HG03095 (cell line): ENCODE measurements at regions not wholly inside any gene's neighbourhood (a gene's known extent, or its start where the extent isn't known, plus 50 kb on each side); places are given as distances from the start of the nearest gene placed in this dataset.

Experiments
- ATAC-seq: cut with Tn5 transposase; IDR thresholded peaks from one replicate; pipeline ENCODE4 v1.9.1; 2021; ENCODE audit warnings: moderate library complexity; ENCODE audit not compliant: unreplicated experiment

GRCh38 chr1:228867108-228867950 is 132.1 kb downstream of the RHOU start:
- no peak for ATAC-seq

DNA sequence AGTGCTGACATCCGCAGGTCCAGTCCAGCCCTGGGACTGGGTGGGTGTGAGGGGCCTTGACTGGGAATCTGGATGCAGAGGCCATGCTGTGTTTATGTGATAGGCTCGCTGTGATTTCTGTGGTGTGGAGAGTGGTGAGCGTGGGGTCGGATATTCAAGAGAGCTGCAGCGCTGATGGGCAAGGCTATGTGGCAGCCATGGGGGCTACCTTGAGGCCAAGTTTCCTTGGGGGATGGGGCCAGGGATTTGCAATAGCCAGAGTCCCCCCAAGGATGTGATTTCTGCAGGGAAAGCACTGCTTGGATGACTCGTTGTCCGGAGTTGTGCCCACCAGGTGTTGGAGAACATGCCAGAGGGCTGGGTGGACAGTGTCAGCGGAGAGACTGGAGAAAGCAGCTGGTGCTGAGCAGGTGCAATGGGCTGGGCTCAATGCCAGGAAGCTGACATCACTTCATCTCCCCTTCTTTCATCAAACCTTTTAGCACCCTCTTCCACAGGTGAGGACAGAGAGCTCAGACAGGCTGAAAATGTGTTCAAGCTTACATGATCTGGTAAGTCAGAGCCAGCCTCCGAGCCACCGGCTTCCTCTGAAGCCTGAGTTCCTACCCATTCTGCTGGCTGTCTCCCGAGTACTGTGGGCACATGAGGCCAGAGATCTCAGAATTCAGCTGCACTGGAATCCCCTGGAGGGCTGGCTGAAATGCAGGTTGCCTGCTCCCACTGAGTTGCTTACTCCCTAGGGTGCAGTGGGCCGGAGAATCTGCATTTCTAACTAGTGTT is 132.9 kb downstream of the RHOU start:
- no peak for ATAC-seq

- no peak for ATAC-seq
Observed at GRCh38 chr1:228868731-228869024, 133.4 kb downstream of the RHOU start.

GRCh38 chr1:228869312-228869824 is 134.1 kb downstream of the RHOU start:
- no peak for ATAC-seq

- ATAC-seq, result no peak
Observed at GRCh38 chr1:228870041-228870713, 134.9 kb downstream of the RHOU start.

GRCh38 chr1:228871314-228872061 is 136.2 kb downstream of the RHOU start:
- no peak for ATAC-seq

DNA sequence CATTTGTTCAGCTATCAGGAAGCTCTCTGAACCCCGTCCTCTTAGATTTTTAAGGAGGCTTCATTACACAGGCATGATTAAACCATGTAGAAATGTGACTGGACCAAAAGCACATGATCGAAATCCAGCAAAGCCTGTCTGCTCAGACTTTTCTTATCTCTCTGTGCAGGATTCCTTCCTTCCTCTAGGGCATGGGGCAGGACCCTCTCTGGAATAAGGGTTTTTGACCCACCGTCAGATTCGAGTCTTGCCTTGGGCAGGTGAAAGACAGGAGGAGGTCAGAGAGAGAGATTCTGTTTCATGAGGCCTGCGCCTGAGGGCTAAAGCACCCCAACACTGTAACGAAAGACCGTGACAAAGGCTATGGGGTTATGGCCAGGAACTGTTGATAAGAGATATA is 136.8 kb downstream of the RHOU start:
- ATAC-seq, result no peak

GRCh38 chr1:228873709-228874108 is 138.4 kb downstream of the RHOU start:
- no peak for ATAC-seq

GRCh38 chr1:228875741-228876140 is 140.5 kb downstream of the RHOU start:
- ATAC-seq, result no peak

DNA sequence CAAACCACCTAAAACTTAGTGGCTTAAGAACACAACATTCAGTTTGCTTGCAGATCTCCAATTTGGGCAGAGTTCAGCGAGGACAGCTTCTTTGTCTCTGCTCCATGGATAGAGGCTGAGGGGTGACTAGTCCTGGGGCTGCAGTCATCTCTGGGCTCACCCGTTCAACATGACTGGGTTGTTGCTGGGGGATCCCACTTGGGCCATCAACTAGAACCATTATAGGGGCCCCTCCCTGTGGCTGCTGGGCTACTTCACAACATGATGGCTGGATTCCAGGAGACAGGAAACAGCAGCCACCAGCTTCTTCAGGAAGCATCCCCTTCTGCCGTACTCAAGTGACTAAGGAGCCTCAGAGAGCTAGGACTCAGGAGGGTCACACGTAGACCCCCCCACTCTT is 140.9 kb downstream of the RHOU start:
- ATAC-seq, result no peak

GRCh38 chr1:228879164-228879563 is 143.9 kb downstream of the RHOU start:
- ATAC-seq, result no peak

DNA sequence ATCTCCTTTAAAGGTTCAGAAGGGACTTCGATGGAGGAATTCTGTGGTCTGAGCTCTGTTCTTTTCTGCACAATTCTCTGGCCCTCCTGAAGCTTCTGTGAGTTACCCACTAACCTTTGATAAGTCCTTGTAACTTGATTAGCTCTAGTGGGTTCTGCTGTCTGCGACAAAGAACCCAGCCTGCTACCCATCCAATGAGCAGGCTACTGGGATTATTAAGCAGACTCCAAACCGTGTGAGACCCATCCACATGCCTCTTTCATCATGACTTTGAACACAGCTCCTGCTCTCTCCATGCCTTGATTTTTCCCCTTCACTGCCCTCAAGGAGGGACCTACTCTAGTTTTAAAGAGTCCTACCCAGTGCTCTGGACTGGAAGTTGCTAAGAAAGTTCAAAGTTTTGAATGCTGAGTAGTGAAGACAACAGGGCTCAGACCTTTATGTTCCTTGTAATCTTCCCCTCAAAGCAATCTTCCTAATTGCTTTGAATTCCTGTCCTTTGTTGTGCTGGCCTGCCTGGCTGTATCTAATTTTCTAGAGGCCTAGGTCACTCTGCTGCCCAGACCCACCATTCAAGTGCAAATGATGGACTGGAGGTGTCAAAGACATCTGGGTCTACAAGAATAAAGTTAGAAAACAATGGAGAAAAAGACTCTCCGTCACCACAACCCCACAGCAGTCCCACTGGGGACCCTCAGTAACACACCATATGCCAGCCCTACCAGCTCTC is 146.9 kb downstream of the RHOU start:
- no peak for ATAC-seq

DNA sequence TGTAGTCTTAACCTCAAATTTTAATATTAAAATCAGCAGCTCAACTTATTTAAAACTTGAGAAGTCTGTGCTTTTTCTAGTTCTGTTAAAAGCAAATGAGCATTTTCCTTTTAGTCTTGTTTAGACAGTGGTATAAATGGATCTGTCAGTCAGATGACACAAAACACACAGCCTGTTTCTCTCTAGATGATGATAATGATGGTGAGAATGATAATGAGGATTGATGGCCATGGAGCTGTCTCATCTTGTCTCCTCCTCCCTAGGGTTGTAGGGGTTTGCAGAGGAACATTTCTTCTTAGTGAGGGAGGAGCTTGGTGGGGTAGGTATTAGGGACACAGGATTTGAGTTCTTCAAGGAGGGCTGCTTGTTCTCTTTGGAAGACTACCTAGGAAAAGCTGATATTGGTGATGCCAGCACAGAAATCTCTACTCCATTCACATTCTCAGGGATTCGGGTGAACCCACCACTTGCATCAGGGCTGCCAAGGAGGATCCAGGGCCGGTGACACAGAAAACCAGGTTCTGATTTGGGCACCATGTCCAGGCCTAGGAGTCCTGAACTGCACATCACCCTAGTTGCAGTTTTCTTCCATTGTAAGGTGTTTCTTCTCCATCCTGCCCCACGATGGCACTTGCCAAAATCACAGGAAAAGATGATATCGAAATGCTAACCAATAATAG is 147.6 kb downstream of the RHOU start:
- ATAC-seq, result no peak

DNA sequence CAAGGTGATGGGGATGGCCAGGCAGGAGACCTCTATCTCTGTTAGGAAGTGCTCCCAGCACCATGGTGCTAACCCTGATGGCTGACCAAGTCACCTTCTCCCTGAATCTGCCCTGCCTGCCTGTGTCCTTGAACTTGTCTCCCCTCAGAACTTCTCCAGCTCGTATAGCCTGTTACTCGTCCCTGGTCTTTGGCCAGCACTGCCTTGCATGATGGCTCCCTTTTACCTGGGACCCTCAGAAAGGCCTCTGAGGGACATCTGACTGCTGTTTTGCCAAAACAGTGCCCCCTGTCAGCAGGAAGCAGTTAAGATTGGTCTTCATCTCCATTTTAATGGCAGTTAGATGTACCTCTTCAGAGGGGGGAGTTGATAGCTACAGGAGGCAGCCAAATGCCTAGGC is 148.3 kb downstream of the RHOU start:
- ATAC-seq, result no peak

GRCh38 chr1:228884196-228884595 is 148.9 kb downstream of the RHOU start:
- no peak for ATAC-seq

DNA sequence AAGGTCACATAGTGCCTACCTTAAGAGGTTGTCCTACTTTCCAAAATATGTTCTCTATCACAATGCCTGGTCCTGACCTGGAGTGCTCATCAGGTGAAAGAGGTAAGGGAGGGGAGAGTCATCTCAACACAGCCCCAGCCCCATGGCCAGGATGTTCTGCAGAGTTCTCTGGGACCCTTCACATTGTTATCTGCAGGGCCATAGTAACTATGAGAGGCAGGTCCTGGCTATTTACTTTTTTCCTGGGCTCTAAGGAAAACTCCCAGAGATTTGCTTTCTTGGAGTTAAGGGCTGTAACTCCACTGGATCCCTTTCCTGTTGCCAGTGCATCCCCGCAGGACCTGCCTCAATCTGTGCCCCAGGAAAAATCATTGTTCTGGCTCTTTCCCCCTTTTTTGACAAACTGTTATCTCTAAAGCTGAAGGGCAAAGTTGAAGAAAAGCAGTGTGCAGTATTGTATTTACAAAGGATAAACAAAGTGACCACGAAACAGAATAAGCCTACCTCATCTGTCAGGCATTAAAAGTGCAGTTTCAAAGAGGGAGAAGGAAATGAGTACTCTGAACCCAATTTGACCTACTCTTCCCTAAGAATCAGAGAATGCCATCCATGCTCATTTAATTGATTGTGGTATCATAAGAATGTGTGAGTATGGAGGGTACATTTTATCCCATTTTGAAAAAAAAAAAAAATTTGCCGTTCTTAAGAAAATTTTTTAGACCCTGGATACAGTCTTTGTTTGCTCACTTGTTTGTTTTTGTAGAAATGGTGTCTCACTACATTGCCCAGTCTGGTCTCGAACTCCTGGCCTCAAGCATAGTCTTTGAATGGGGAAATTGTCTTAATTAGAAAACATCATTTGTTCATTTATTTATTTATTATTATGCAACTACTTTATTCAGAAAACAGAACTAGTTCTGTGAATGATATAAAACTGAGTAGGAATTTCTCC is 149.6 kb downstream of the RHOU start:
- no peak for ATAC-seq

DNA sequence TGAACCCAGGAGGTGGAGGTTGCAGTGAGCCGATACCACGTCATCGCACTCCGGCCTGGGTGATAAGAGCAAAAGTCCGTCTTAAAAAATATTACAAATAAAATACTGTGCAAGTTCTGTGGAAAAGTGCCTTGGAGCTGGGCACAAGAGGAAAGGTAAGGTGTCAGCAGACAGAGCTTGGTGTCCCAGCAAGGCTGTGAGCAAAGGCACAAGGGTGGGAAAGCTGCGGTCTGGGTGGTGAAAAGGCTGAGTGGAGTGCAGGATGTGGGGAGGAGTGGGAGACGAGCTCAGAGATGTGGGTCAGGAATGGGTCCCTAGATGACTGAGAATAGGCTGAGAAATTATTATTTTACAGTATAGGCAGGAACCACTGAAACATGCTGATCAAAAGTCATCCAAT is 150.6 kb downstream of the RHOU start:
- ATAC-seq, result no peak

GRCh38 chr1:228887101-228887500 is 151.8 kb downstream of the RHOU start:
- ATAC-seq, result no peak

DNA sequence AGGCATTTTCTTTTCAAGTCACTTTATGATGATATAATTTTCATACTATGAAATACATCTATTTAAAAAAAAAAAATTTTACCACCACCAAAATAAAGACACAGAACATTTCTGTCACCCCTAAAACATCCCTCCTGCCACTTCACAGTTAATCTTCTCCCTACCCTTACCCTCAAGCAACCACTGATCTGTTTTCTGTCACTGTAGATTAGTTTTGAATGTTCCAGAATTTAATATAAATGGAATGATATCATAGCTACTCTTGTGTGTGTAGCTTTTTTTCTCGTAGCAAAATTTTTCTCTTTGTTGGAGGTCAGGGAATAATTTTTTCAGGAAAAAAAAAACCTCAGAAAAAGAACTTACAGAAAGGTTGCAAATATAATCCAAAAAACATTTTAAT is 152.7 kb downstream of the RHOU start:
- no peak for ATAC-seq
